ENCODE measurements at regions not wholly inside any gene's neighbourhood (a gene's known extent, or its start where the extent isn't known, plus 50 kb on each side); places are given as distances from the start of the nearest gene placed in this dataset.

DNA sequence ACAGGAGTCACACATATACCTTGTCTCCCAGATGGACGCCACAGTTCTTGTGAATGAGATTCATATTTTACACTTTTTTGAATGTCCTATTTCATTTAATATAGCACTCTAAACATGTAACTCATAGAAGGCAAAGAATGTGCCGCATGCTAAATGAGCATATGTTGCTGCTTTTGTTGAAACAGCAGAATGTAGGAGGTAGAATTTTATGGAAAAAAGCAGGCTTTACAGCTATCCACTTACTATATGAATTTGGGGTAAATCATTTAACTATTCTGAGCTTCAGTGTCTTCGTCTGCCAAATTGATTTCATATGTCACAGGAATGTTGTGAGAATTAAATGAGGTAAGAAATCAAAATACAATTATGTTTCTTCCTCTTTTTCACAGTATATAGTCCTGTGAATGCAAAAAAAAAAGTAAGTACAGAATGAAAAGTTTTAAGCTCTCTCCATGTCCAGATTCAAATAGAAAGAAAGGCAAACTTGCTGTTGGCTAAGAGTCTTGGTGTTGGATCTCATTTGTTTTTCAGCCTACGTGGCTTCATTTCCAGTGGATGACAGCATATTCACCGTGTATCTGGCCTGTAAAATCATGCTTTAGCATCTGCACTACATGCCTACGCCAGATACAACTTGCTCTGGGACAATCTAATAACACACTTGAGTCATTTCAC is 154.7 kb upstream of the CNTNAP5 start:
- Histone ChIP-seq H3K27me3 (no peaks in the 10 kb centered on the region), H3K27ac (no peak overlapping the region), H3K4me1 (no peaks in the 10 kb centered on the region), H3K36me3 (no peaks in the 10 kb centered on the region), H3K4me3 (no peak overlapping the region), H3K9me3 (no peaks in the 10 kb centered on the region)
- no peak for DNase-seq (ENCODE audit: low spot score in 2 of 2)
- TF ChIP-seq EP300 (IDR thresholded peaks at IDR 0.05) (no peak), POLR2A (IDR thresholded peaks at IDR 0.05) (no peak), CTCF (IDR thresholded peaks at IDR 0.05) (no peak)
- 54 to 57% methylated on average over 6 of the region's 6 CpGs for WGBS, 2 donors

DNA sequence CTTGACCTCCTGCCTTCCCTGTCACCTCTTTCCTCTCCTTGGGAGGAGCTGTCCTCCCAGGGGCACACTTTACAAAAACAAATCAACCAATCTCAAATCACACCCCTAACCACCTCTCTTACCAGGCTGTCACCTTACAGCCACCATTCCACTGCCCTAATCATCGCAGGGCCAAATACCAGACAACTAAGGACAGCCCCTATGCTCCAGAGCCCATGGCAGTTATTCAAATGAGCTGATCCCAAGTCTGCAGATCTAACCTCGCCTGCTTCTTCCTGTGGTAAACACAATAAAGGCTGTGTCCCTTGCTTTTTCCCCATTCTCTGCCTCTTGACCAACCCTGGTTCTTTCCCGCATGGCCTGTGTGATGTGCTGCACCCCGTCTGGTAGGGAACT is 154.2 kb upstream of the CNTNAP5 start:
- no peak for TF ChIP-seq POLR2A (IDR thresholded peaks at IDR 0.05)
- TF ChIP-seq CTCF (IDR thresholded peaks at IDR 0.05), result no peak
- TF ChIP-seq EP300 (IDR thresholded peaks at IDR 0.05), result no peak
- WGBS, 2 donors, result 51 to 52% methylated on average over 4 of the region's 4 CpGs
- Histone ChIP-seq H3K27me3 (no peaks in the 10 kb centered on the region), H3K36me3 (no peaks in the 10 kb centered on the region), H3K4me3 (no peak overlapping the region), H3K9me3 (no peaks in the 10 kb centered on the region), H3K27ac (no peak overlapping the region), H3K4me1 (no peaks in the 10 kb centered on the region)
- no peak for DNase-seq (ENCODE audit: low spot score in 2 of 2)

DNA sequence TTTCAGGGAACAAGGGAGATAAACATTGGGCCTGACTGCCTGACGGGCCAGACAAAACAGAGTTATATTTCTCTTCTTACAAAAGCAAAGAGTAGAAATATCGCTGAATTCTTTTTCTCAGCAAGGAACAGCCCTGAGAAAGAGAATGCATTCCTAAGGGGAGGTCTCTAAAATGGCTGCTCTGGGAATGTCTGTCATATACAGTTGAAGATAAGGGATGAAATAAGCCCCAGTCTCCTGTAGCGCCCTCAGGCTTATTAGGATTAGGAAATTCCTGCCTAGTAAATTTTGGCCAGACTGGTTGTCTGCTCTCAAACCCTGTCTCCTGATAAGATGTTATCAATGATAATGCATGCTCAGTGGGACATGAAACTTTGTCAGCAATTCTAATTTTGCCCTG is 134.9 kb upstream of the CNTNAP5 start:
- DNase-seq (ENCODE audit: low spot score in 2 of 2), result no peak
- no peaks in the 10 kb centered on the region for H3K36me3 ChIP-seq
- TF ChIP-seq POLR2A (IDR thresholded peaks at IDR 0.05) (no peak), CTCF (IDR thresholded peaks at IDR 0.05) (no peak), EP300 (IDR thresholded peaks at IDR 0.05) (no peak)
- H3K27ac ChIP-seq, result no peak overlapping the region
- H3K27me3 ChIP-seq, result no peaks in the 10 kb centered on the region
- H3K9me3 ChIP-seq, result peaks cover 0 to 41% (median 0%) of the 10 kb centered on the region in 4 donors
- WGBS, 2 donors, result 93 to 96% methylated on average over 3 of the region's 3 CpGs
- no peaks in the 10 kb centered on the region for H3K4me1 ChIP-seq
- H3K4me3 ChIP-seq, result no peak overlapping the region

DNA sequence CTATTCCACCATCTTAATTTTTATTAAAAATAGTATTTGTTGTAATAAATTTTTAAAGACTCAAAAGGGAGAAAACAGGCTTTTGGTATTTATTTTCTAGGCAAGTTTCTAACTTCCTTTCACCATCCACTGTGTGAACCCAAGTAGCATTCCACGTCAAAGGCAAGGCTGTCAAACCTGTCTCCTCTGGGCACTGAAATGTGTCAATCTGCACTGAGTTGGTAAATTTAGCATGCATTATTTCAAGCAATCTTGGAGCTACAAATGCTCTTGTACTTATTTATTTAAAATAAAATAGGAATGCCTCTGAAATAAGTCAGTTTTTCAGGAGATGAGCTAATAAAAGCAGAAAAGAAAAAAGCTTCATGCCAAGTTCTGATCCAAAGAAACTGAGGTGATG is 130.9 kb upstream of the CNTNAP5 start:
- H3K4me3 ChIP-seq, result no peak overlapping the region
- 88 to 91% methylated on average over 1 of the region's 1 CpG for WGBS, 2 donors

More for the DNA sequence above, 130.9 kb upstream of the CNTNAP5 start:
- Histone ChIP-seq H3K9me3 (peaks cover 0 to 39% (median 0%) of the 10 kb centered on the region in 4 donors), H3K27me3 (no peaks in the 10 kb centered on the region), H3K36me3 (no peaks in the 10 kb centered on the region), H3K27ac (no peak overlapping the region), H3K4me1 (no peaks in the 10 kb centered on the region)
- no peak for DNase-seq (ENCODE audit: low spot score in 2 of 2)
- TF ChIP-seq EP300 (IDR thresholded peaks at IDR 0.05), result no peak
- no peak for TF ChIP-seq POLR2A (IDR thresholded peaks at IDR 0.05)
- TF ChIP-seq CTCF (IDR thresholded peaks at IDR 0.05), result no peak

Data from tibial nerve (tissue), 4 donors.